Esophagus muscularis mucosa (tissue), 4 donors: ENCODE measurements at regions not wholly inside any gene's neighbourhood (a gene's known extent, or its start where the extent isn't known, plus 50 kb on each side); places are given as distances from the start of the nearest gene placed in this dataset.

Experiments
- CTCF ChIP-seq, 3 experiments: fragments of 200-600 bp in 2 of 3; fragments of 450-650 bp in 1 of 3; sonication (generic) in 2 of 3; IDR thresholded peaks; one replicate each; pipeline ENCODE4 v1.5.1; 2017 to 2019; ENCODE audit warnings: antibody characterized with exemption in 3 of 3, mild to moderate bottlenecking in 2 of 3, moderate library complexity in 1 of 3
- EP300 ChIP-seq: sonication (generic); formaldehyde crosslinking; IDR thresholded peaks from one replicate; pipeline ENCODE4 v1.6.1; 2017; ENCODE audit warnings: antibody characterized with exemption
- POLR2A ChIP-seq: fragments of 450-650 bp; IDR thresholded peaks from one replicate; pipeline ENCODE4 v1.6.1; 2017; ENCODE audit warnings: antibody characterized with exemption, moderate library complexity, mild to moderate bottlenecking, low read depth
- POLR2AphosphoS5 ChIP-seq, 2 donors: sonication (generic); formaldehyde crosslinking; IDR thresholded peaks; one replicate each; pipeline ENCODE4 v1.6.1; 2017; ENCODE audit warnings: antibody characterized with exemption in 2 of 2

- TF ChIP-seq CTCF (IDR thresholded peaks at IDR 0.05) (no peak), POLR2A (no peak), EP300 (no peak), POLR2AphosphoS5 (IDR thresholded peaks at IDR 0.05) (no peak)
These were observed 447.2 kb downstream of the KIF2B start for GRCh38 chr17:54269881-54270280.
